OCI-LY1 (cell line): ENCODE measurements at regions not wholly inside any gene's neighbourhood (a gene's known extent, or its start where the extent isn't known, plus 50 kb on each side); places are given as distances from the start of the nearest gene placed in this dataset.

Experiments used
- H2AFZ ChIP-seq: fragments of 200-600 bp; sonication (generic), shearing (Covaris generic); 2 replicates; pipeline ENCODE4 v1.6.0; 2014; ENCODE audit warnings: antibody characterized with exemption, mild to moderate bottlenecking, low read length
- H3F3A ChIP-seq: fragments of 200-600 bp; sonication (generic), shearing (Covaris generic); 2 replicates; pipeline ENCODE4 v1.6.0; 2014; ENCODE audit warnings: mild to moderate bottlenecking, antibody characterized with exemption, low read length, moderate library complexity; ENCODE audit not compliant: insufficient read depth
- H3K27ac ChIP-seq: fragments of 200-600 bp; sonication (generic); 2 replicates; pipeline ENCODE4 v1.5.1; 2014; ENCODE audit warnings: low read length, mixed run types, mild to moderate bottlenecking, low read depth; ENCODE audit not compliant: poor library complexity, severe bottlenecking
- H3K27me3 ChIP-seq: fragments of 200-600 bp; sonication (generic); 2 replicates; pipeline ENCODE4 v1.6.0; 2014; ENCODE audit warnings: antibody characterized with exemption, mild to moderate bottlenecking, low read length, moderate library complexity; ENCODE audit not compliant: insufficient read depth
- H3K36me3 ChIP-seq: fragments of 200-600 bp; sonication (generic); 2 replicates; pipeline ENCODE4 v1.6.1; 2014; ENCODE audit warnings: mild to moderate bottlenecking, antibody characterized with exemption, low read length, moderate library complexity, mixed read lengths; ENCODE audit not compliant: insufficient read depth
- H3K4me1 ChIP-seq: fragments of 200-600 bp; sonication (generic); 2 replicates; pipeline ENCODE4 v1.5.1; 2014; ENCODE audit warnings: mild to moderate bottlenecking, low read length, moderate library complexity; ENCODE audit not compliant: insufficient read depth, severe bottlenecking
- H3K4me2 ChIP-seq: fragments of 200-600 bp; sonication (generic), shearing (Covaris generic); 2 replicates; pipeline ENCODE4 v1.6.1; 2014; ENCODE audit warnings: low read length
- H3K4me3 ChIP-seq: fragments of 200-600 bp; sonication (generic); 2 replicates; pipeline ENCODE4 v1.5.1; 2014; ENCODE audit warnings: low read length, low read depth, mild to moderate bottlenecking, mixed read lengths; ENCODE audit not compliant: poor library complexity, severe bottlenecking
- H3K79me2 ChIP-seq: fragments of 200-600 bp; shearing (Covaris generic); 2 replicates; pipeline ENCODE4 v1.6.1; 2016; ENCODE audit warnings: mixed run types, low read length, mixed read lengths; ENCODE audit not compliant: insufficient read depth
- H3K9ac ChIP-seq: fragments of 200-600 bp; sonication (generic), shearing (Covaris generic); 2 replicates; pipeline ENCODE4 v1.6.1; 2014; ENCODE audit warnings: mild to moderate bottlenecking, low read length, mixed read lengths
- H3K9me2 ChIP-seq: fragments of 200-600 bp; sonication (generic), shearing (Covaris generic); 2 replicates; pipeline ENCODE4 v1.6.1; 2014; ENCODE audit warnings: low read depth, mild to moderate bottlenecking, low read length, mixed read lengths
- H3K9me3 ChIP-seq: fragments of 200-600 bp; shearing (Covaris generic); 2 replicates; pipeline ENCODE4 v1.6.1; 2014; ENCODE audit warnings: low read length, mixed read lengths
- H4K20me1 ChIP-seq: fragments of 200-600 bp; sonication (generic), shearing (Covaris generic); 2 replicates; pipeline ENCODE4 v1.6.0; 2016; ENCODE audit warnings: mild to moderate bottlenecking, low read length; ENCODE audit not compliant: insufficient read depth
- CTCF ChIP-seq: fragments of 200-600 bp; sonication (generic), shearing (Covaris generic); IDR thresholded peaks from 2 replicates; pipeline ENCODE4 v1.5.1; 2017; ENCODE audit warnings: mild to moderate bottlenecking, antibody characterized with exemption, low read length, moderate library complexity, mixed read lengths
- EZH2 ChIP-seq: fragments of 200-600 bp; sonication (generic), shearing (Covaris generic); IDR thresholded peaks from 2 replicates; pipeline ENCODE4 v1.8.0; 2017; ENCODE audit warnings: borderline replicate concordance, mixed run types, mild to moderate bottlenecking, antibody characterized with exemption, low read length, moderate library complexity, mixed read lengths

- Histone ChIP-seq H3K36me3 (no peaks in the 10 kb centered on the region), H3K9me3 (no peaks in the 10 kb centered on the region), H3K4me3 (no peak overlapping the region), H3K4me1 (no peaks in the 10 kb centered on the region), H3K27ac (no peak overlapping the region), H4K20me1 (no peaks in the 10 kb centered on the region), H3K4me2 (no peak overlapping the region), H3K9ac (no peak overlapping the region), H3K9me2 (no peaks in the 10 kb centered on the region), H2AFZ (no peak overlapping the region), H3F3A (no peaks in the 10 kb centered on the region), H3K27me3 (no peaks in the 10 kb centered on the region), H3K79me2 (no peaks in the 10 kb centered on the region)
- no peak for TF ChIP-seq EZH2
- no peak for TF ChIP-seq CTCF
These were observed 132.4 kb upstream of the LIMCH1 start for GRCh38 chr4:41405464-41406112.

- Histone ChIP-seq H3K4me3 (no peak overlapping the region), H3K27ac (no peak overlapping the region), H3K79me2 (no peaks in the 10 kb centered on the region), H3K4me2 (no peak overlapping the region), H3K36me3 (no peaks in the 10 kb centered on the region), H3K4me1 (no peaks in the 10 kb centered on the region), H3K27me3 (no peaks in the 10 kb centered on the region), H3K9ac (no peak overlapping the region), H3F3A (no peaks in the 10 kb centered on the region), H4K20me1 (no peaks in the 10 kb centered on the region), H2AFZ (no peak overlapping the region), H3K9me2 (no peaks in the 10 kb centered on the region), H3K9me3 (no peaks in the 10 kb centered on the region)
- TF ChIP-seq EZH2 (no peak), CTCF (no peak)
These were observed 131.8 kb upstream of the LIMCH1 start for GRCh38 chr4:41406113-41406516.

- no peak overlapping the region for H3K9ac ChIP-seq
- H3K4me1 ChIP-seq, result no peaks in the 10 kb centered on the region
- H3K27ac ChIP-seq, result no peak overlapping the region
- no peak overlapping the region for H3K4me3 ChIP-seq
- H3K9me2 ChIP-seq, result no peaks in the 10 kb centered on the region
- no peaks in the 10 kb centered on the region for H3K79me2 ChIP-seq
- no peaks in the 10 kb centered on the region for H3K36me3 ChIP-seq
- no peak for TF ChIP-seq EZH2
- no peak for TF ChIP-seq CTCF
- no peak overlapping the region for H3K4me2 ChIP-seq
- H2AFZ ChIP-seq, result no peak overlapping the region
- H4K20me1 ChIP-seq, result no peaks in the 10 kb centered on the region
- no peaks in the 10 kb centered on the region for H3F3A ChIP-seq
- no peaks in the 10 kb centered on the region for H3K9me3 ChIP-seq
- H3K27me3 ChIP-seq, result 0 out of 2 replicates have a peak, but pooled peaks cover 3% of the 10 kb centered on the region
These were observed 129.8 kb upstream of the LIMCH1 start for GRCh38 chr4:41408150-41408549.
